ENCODE measurements at regions not wholly inside any gene's neighbourhood (a gene's known extent, or its start where the extent isn't known, plus 50 kb on each side); places are given as distances from the start of the nearest gene placed in this dataset.
"Not testable (repeated sequence)": the region's sequence is repeated elsewhere in the genome, so short reads cannot be mapped to it uniquely, and the experiment has no call there.

DNA sequence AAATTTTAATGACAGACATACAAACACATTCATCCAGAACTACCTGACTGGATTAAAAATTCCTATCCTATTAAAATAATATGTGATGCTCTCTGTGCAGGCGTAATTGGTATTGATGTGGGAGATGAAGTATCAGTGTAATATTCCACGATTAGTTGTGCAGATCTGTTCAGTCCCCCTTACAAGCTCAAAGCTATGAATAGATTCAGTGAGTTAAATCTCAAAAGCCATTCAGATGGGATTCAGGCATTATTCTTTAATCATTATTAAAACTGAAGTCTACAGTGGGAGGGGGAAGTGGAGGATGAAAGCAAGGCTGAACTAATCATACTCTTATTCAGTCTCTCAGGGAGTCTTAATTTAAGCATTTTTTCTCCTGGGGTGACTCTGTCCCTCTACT is 855.8 kb downstream of the EFNA5 start:
- no peak for DNase-seq (ENCODE audit: low read depth)
- no peak for TF ChIP-seq CTCF (IDR thresholded peaks at IDR 0.05; ENCODE audit: low read depth, low read length, missing control alignments)
- no peak overlapping the region for H3K4me3 ChIP-seq (ENCODE audit: low read depth, low read length)

DNA sequence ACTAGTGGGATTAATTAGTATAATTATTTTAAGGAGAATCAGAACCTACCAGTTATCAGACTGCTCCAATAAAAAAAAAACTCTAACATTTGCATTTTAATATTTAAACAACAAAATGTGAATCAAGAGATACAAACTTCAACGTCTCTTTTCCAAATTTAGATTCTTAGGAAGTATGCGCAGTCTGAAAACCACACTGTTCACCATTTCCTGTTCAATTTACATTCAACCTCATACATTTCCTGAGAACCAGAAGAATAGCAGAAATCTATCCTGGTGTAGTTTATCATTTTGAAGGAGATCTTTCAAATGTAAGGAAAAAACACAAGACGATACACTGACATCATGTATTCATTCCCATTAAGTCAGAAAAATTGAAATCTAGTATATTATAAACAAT is 869.2 kb downstream of the EFNA5 start:
- H3K4me3 ChIP-seq (ENCODE audit: low read depth, low read length) = no peak overlapping the region
- TF ChIP-seq CTCF (IDR thresholded peaks at IDR 0.05; ENCODE audit: low read depth, low read length, missing control alignments) = no peak

DNA sequence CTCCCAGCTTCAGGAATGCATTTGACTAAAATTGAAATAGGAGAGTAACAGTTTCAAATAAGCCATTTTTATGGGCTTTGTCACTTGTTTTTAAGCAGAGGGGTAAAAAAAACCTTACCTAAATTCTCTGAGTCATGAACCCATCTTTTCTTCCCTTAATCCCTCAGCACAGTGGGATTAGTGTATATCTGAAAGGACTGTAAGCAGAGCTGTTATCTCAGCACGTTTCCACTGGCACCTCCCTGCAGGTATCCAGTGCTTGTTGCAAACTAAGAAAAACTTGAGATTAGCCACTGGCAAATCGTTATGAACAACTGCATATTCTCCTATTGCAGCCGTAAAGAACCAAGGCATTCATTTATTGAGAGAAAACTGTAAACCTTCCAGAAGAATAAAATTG is 872.7 kb downstream of the EFNA5 start:
- no peak overlapping the region for H3K4me3 ChIP-seq (ENCODE audit: low read depth, low read length)
- no peak for TF ChIP-seq CTCF (IDR thresholded peaks at IDR 0.05; ENCODE audit: low read depth, low read length, missing control alignments)
- DNase-seq (ENCODE audit: low read depth) = no peak

More for the DNA sequence above, 869.2 kb downstream of the EFNA5 start:
- no peak for DNase-seq (ENCODE audit: low read depth)

DNA sequence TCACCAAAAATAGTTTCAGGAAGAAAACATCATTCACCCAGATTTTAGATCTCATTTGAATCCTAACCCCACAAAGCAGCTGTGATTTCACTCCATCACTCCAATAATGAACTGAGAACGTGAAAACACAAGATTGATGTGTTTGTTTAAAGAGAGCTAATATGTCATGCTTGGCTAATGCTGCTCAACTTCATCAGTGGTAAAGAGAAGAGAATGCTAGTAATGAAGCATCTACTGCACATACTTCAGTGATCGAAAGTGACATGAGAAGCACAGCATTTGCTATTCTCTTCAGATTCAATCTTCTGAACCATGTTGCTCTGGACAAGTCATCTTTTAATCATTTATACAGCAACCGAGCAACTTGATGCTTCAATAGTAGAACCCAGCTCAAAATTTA is 874.7 kb downstream of the EFNA5 start:
- no peak for DNase-seq (ENCODE audit: low read depth)
- H3K4me3 ChIP-seq (ENCODE audit: low read depth, low read length) = no peak overlapping the region
- TF ChIP-seq CTCF (IDR thresholded peaks at IDR 0.05; ENCODE audit: low read depth, low read length, missing control alignments) = no peak

GRCh38 chr5:106784846-106785245 is 885.9 kb downstream of the EFNA5 start:
- no peak overlapping the region for H3K4me3 ChIP-seq (ENCODE audit: low read depth, low read length)
- DNase-seq (ENCODE audit: low read depth) = no peak
- no peak for TF ChIP-seq CTCF (IDR thresholded peaks at IDR 0.05; ENCODE audit: low read depth, low read length, missing control alignments)

- DNase-seq (ENCODE audit: low read depth) = no peak
- no peak for TF ChIP-seq CTCF (IDR thresholded peaks at IDR 0.05; ENCODE audit: low read depth, low read length, missing control alignments)
- no peak overlapping the region for H3K4me3 ChIP-seq (ENCODE audit: low read depth, low read length)
These were observed 890.4 kb downstream of the EFNA5 start for GRCh38 chr5:106780355-106780754.

- not testable (repeated sequence) for DNase-seq (ENCODE audit: low read depth); H3K4me3 ChIP-seq (ENCODE audit: low read depth, low read length)
These were observed 894.2 kb downstream of the EFNA5 start for GRCh38 chr5:106776515-106776914.

DNA sequence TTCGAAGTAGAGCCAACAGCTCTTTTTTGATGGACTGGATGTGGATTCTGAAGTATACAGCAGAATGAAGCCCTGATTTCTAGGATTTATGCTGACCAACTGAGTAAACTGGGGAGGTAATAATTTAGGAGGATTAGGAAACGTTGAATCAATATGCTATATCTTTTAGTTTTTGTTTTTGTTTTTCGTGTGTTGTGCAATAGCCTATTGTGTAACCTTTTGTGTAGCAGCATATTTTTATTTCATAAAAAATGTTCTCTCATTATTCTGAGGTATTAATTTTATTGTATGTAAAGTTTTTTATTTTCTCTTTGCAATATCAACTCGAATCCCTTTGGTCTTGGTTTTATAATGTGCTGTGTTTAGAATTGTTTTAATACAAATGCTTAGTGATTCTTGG is 902.3 kb downstream of the EFNA5 start:
- no peak for TF ChIP-seq CTCF (IDR thresholded peaks at IDR 0.05; ENCODE audit: low read depth, low read length, missing control alignments)
- no peak for DNase-seq (ENCODE audit: low read depth)
- no peak overlapping the region for H3K4me3 ChIP-seq (ENCODE audit: low read depth, low read length)

Measured in GM12864 (cell line).